Peyer's patch (tissue), 4 donors: ENCODE measurements at regions not wholly inside any gene's neighbourhood (a gene's known extent, or its start where the extent isn't known, plus 50 kb on each side); places are given as distances from the start of the nearest gene placed in this dataset.

Source experiments
- CTCF ChIP-seq, 6 experiments: fragments of 450-650 bp in 4 of 6; fragments of 200-600 bp in 2 of 6; sonication (generic) in 1 of 6; IDR thresholded peaks; one replicate each; pipeline ENCODE4 v1.5.1; 2017 to 2019; ENCODE audit warnings: antibody characterized with exemption in 6 of 6, mild to moderate bottlenecking in 3 of 6, moderate library complexity in 1 of 6
- POLR2A ChIP-seq, 2 donors: fragments of 450-650 bp; IDR thresholded peaks; one replicate each; pipeline ENCODE4 v1.5.1; 2017; ENCODE audit warnings: antibody characterized with exemption in 2 of 2, mild to moderate bottlenecking in 2 of 2, moderate library complexity in 2 of 2

GRCh38 chr1:219732814-219733491 is 120.0 kb upstream of the ZC3H11B start:
- TF ChIP-seq CTCF (IDR thresholded peaks at IDR 0.05) (no peak), POLR2A (IDR thresholded peaks at IDR 0.05) (no peak)
